Stimulated activated CD8-positive, alpha-beta memory T cell treated with anti-CD3 and anti-CD28 coated beads, Interleukin-12 subunit alpha, Interleukin-12 subunit beta, amount 100 ng/mL, for 4 hours (primary cell): ENCODE measurements at regions not wholly inside any gene's neighbourhood (a gene's known extent, or its start where the extent isn't known, plus 50 kb on each side); places are given as distances from the start of the nearest gene placed in this dataset.
"Not testable (repeated sequence)": the region's sequence is repeated elsewhere in the genome, so short reads cannot be mapped to it uniquely, and the experiment has no call there.

Experiments
- DNase-seq: peaks from one replicate; pipeline ENCODE4 v3.0.0-alpha.2; 2020; ENCODE audit warnings: low read depth

GRCh38 chr2:146579147-146579930, 1265.5 kb upstream of the ACVR2A start:
- DNase-seq: no peak

DNA sequence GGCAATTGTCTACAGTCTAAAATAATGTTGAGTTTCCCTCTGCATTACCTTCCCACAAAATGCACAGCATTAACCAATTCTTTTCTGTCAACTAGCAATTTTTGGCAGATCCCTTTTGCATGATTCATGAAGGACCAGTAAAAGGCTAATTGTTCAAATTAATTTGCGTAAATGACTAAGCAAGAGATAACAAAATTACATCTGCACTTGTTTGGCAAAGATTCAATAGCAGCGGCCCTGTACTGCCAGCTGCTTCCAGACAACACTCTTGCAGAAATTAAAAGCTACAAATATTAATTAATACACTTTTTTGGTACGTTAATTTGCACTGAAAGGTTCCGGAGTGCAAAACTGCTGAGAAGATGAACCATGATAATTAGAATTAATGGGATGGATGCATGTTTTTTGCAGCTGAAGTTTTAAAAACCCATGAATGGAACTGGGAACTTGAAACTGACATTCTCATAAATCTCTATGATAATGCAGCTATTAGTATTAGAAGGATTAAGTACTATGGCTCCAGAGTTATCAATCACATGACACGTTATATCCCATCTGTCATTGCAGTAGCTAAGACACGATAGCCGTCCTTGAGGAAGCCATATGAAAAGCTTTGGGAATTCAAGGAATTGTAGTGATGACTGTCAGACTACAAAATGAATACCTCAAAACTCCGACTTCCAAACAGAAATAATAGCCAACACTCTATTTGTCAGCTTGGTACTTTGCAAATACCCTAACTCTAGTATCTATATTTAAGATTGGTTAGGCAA, 1268.3 kb upstream of the ACVR2A start:
- no peak for DNase-seq

DNA sequence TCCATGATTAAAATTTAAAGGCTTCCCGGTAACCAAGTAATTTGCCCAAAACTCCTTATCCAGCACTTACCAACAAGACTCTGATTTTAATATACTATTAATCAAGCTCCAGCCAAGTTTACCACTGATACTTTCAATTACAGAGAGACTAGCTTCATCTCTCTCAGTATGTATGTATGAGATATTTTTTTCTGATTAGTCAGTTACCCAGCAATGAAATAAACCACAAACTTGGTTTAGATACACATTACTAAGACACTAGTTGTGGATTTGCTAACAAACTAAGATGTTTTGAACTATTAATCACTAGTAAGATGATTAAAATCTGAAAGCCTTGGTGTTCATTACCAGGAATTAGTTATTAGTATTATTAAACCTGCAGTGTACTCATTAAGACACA, 1272.2 kb upstream of the ACVR2A start:
- no peak for DNase-seq

DNA sequence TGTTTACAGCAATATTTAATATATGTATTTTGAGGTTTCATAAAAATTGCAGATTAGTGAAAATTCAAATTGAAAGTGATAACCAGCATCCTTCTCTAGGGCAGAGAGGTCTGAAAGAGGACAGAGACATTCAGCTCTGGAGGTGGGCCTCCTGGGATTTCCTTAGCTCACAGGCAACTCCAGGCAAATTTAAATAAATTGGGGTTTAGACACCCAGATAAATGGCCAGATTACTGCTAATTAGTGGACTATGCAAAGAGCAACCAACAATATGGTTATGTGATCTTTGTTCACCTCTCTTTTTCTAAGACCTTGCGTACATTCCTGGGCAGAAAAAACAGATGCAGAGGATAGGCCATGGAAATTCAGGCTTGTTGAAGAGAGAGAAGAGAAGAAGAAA, 1282.8 kb upstream of the ACVR2A start:
- DNase-seq: no peak

GRCh38 chr2:146547236-146547635, 1297.6 kb upstream of the ACVR2A start:
- DNase-seq: no peak

DNA sequence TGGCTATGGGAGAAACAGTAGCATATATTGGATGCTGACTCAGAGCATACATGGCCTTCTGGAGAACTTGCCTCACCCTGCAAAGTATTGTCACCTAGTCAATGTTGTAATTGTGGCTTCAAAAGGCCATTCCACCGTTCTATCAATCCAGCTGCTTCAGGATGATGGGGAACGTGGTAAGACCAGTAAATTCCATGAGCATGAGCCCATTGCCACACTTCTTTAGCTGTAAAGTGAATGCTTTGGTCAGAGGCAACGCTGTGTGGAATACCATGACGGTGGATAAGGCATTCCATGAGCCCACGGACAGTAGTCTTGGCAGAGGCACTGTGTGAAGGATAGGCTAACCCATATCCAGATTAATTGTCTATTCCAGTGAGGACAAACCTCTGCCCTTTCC, 1300.1 kb upstream of the ACVR2A start:
- no peak for DNase-seq

- no peak for DNase-seq
Observed at GRCh38 chr2:146541896-146542295, 1302.9 kb upstream of the ACVR2A start.

DNA sequence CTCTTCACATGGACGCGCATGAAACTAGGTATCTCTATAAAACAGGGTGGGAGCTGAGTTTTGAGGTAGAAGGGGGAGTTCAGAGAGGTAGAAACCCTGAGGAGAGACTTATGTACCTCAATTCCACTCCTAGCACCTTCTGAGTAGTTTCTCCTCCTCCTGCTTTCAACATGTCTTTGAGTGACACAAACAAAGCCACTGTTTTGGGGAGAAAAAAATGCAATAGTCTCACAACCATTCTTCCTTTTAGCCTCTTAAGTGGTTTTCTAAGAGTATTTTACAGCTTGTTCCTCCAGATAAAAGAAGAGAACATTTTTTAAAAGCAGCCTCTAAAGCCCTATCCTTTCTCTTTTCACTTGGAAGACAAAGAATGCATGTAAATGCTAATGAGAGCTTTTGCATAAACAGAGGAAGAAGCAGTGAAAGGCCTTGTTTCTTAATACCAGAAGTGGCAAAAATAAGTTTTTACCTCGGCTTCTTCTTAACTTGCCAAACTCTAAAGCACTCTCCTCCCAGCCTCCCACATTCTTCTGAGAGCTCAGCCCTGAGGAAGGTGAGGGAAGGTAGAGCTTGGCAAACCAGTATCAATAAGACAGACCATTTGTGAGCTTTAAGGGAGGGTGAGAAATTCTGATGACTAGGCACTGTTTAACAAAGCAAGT, 1304.4 kb upstream of the ACVR2A start:
- no peak for DNase-seq

- DNase-seq: not testable (repeated sequence)
Observed at GRCh38 chr2:146539739-146540138, 1305.1 kb upstream of the ACVR2A start.

GRCh38 chr2:146537477-146537876, 1307.4 kb upstream of the ACVR2A start:
- no peak for DNase-seq

DNA sequence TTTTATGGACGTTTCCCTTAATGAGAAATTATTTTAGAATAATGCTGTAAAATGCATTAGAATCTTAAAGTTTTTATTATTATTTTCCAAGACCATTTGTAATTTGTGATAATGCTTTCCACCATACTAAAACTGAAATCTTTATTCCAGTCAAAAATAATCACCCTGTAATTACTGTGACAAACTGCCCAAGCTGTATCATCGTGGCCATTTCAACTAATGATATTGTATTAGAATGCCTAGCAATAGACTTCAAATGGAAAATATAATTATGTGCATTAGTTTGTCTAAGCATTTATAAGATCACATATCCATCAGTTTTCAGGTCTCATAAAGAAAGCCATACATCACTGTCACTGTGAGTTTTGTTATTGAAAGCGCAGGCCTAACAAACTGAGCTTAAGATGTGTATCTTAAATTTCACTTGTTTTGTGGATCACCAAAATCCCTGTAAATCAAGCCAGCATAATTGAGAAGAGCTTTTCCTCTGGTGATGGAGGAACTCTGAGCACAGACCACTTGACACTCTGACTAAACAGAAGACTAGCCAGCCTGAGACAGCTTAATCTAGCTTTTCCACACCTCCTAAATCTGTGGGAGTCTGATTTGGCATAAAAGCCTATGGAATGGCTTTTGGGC, 1312.2 kb upstream of the ACVR2A start:
- no peak for DNase-seq

- DNase-seq: no peak
Observed at GRCh38 chr2:146532009-146532408, 1312.8 kb upstream of the ACVR2A start.

GRCh38 chr2:146530886-146531285, 1313.9 kb upstream of the ACVR2A start:
- no peak for DNase-seq

GRCh38 chr2:146527166-146527565, 1317.7 kb upstream of the ACVR2A start:
- DNase-seq: no peak

DNA sequence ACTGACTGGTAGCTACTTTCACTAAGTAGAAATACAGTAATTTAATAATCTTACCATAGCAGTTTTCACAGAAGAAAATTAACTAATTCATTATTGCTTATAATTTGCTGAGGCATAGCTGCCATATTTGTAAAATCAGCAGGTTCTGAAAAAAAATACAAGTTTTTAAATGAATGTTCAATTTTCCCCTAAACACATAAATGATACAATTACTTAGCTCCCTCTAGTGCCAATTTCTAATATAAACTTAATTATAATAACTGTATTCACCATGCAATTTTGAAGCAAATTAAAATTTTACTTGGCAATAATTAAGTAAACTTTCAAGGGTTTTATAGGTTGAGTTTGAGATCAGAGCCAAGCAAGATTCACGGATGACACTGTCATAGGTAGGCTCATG, 1321.6 kb upstream of the ACVR2A start:
- no peak for DNase-seq

- DNase-seq: no peak
Observed at GRCh38 chr2:146506851-146507250, 1338.0 kb upstream of the ACVR2A start.

DNA sequence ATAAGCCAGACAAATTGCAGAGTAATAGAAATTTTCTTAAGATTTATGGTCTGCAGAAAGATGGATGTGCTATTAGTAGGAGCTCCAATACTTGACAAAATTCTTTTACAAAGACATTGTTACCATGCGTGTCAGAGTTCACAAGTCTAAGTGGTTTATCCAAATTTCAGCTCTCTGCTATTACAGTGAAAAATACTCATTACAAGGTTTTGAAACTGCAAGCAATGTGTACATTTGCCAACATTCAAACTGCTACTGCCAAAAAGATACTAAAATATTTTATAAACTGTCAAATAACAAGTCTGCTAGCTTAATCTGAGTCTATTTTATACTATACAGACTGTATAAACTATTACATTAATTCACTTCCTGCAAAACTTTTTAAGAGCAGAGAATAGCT, 1341.5 kb upstream of the ACVR2A start:
- no peak for DNase-seq

GRCh38 chr2:146496248-146496647, 1348.6 kb upstream of the ACVR2A start:
- DNase-seq: no peak

- DNase-seq: no peak
Observed at GRCh38 chr2:146489386-146489785, 1355.4 kb upstream of the ACVR2A start.

DNA sequence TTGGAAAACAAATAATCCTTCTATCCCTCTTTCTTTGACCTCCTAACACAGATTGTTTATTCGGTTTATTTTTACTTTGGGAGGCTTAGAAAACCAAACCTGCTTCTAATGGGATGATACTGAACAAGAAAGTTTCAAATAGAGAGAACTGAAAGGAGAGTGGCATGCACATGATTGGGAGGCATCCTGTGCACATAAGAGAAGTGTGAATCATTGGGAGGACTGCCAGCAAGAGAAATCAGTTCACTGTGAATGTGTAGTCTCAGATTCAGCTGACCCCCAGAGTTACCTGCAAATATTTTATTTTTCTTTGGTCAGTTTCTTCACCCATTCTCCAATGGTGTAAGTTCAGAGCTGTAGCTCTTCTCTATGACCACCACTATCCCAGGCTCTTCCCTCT, 1363.2 kb upstream of the ACVR2A start:
- DNase-seq: no peak

DNA sequence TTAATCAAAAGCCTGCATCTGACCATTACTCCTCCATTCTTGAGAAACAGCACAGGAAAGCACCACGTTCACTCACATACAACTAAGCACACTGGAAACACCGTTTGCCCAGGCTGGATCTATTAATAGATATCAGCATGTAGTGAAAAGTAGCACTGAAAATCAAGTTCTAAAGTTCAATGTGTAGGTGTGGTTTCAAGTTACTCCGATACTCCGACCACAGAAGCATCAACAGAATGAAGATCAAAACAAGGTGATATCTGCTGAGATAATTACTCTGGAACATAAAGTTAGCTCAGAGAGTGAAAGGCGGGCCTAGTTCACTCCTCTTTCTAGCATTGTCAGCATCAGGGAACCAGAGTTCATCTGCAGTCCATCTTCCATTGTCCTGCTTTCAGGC, 1367.4 kb upstream of the ACVR2A start:
- DNase-seq: no peak

DNA sequence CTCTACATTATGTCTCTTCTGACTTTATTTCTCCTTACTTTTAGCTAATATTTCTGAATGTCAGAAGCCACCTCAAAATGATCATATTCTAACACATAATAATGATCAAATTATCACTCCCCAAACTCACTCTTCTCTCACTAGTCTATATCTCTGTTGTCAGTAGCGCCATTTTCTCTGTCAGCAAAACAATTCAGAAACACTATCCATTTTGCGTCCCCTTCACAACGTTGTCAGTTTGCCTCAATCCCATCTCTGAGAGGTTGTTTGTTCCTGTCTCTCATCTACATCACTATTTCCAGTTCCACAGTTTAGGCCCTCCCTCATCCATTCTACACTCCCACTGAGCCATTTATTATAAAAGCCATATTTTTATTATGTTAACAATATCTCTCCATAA, 1376.3 kb upstream of the ACVR2A start:
- DNase-seq: no peak

DNA sequence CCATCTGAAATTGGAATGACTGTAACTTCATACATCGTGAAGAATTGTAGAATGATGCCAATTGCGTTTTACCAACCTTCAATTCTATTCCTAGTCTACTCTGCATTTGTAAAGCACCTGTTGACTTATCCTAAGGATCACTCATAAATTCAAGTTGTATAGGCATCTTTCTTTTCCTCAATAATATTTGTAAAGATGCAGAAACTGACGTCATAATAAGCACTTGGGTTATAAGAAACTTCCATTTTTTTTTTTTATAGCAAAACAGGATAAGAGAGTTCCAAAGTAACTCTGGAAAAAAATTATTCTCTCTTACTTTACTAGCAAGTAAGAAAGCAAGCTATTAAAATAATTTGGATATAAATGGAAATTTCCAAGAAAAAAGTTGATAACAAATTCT, 1377.4 kb upstream of the ACVR2A start:
- DNase-seq: no peak
